ENCODE measurements at regions not wholly inside any gene's neighbourhood (a gene's known extent, or its start where the extent isn't known, plus 50 kb on each side); places are given as distances from the start of the nearest gene placed in this dataset.

- no peak overlapping the region for H2AFZ ChIP-seq (ENCODE audit: low read length)
- H3K9me3 ChIP-seq (ENCODE audit: low read length): no peaks in the 10 kb centered on the region
- intact Hi-C loops (cut with micrococcal nuclease; ENCODE audit: unreplicated experiment): no loop called here
- no peak overlapping the region for H3K4me3 ChIP-seq (ENCODE audit: low read depth, low read length, poor library complexity, severe bottlenecking)
- H3K4me2 ChIP-seq (ENCODE audit: low read length): no peak overlapping the region
- BruUV-seq (replicated peaks): no TSS peak
- POLR2A ChIA-PET: no interaction called here
- H4K20me1 ChIP-seq (ENCODE audit: insufficient read depth, low read length): no peaks in the 10 kb centered on the region
- H3K79me2 ChIP-seq (ENCODE audit: insufficient read depth, low read depth, low read length): no peaks in the 10 kb centered on the region
- TF ChIP-seq CTCF (conservative IDR thresholded peaks at IDR 0.05; ENCODE audit: low read length) (no peak), EZH2phosphoT487 (IDR thresholded peaks at IDR 0.05; ENCODE audit: borderline replicate concordance, low read depth, low read length) (no peak)
- H3K9me2 ChIP-seq (ENCODE audit: insufficient read depth, low read length): no peaks in the 10 kb centered on the region
- no peaks in the 10 kb centered on the region for H3K4me1 ChIP-seq (ENCODE audit: insufficient read depth, low read length, poor library complexity, severe bottlenecking)
- DNase-seq (ENCODE audit: low spot score): no peak
- CTCF ChIA-PET (ENCODE audit: unreplicated experiment): no interaction called here
- H3K36me3 ChIP-seq (ENCODE audit: insufficient read depth, low read length): no peaks in the 10 kb centered on the region
- H3K27ac ChIP-seq (ENCODE audit: low read depth, low read length, poor library complexity, severe bottlenecking): no peak overlapping the region
Observed at GRCh38 chr7:153383781-153384180, 624.2 kb downstream of the ACTR3B start.

- H4K20me1 ChIP-seq (ENCODE audit: insufficient read depth, low read length): no peaks in the 10 kb centered on the region
- H2AFZ ChIP-seq (ENCODE audit: low read length): no peak overlapping the region
- BruUV-seq (replicated peaks): no TSS peak
- ChIA-PET CTCF (ENCODE audit: unreplicated experiment) (no interaction called here), POLR2A (interaction anchor here (1.2 kb wide), 1 partner anchor 13 kb away, joined by 3 read pairs; no protein-coding TSS in a partner anchor)
- H3K9me2 ChIP-seq (ENCODE audit: insufficient read depth, low read length): no peaks in the 10 kb centered on the region
- no peaks in the 10 kb centered on the region for H3K9me3 ChIP-seq (ENCODE audit: low read length)
- DNase-seq (ENCODE audit: low spot score): no peak
- H3K4me3 ChIP-seq (ENCODE audit: low read depth, low read length, poor library complexity, severe bottlenecking): no peak overlapping the region
- no peak overlapping the region for H3K27ac ChIP-seq (ENCODE audit: low read depth, low read length, poor library complexity, severe bottlenecking)
- TF ChIP-seq CTCF (conservative IDR thresholded peaks at IDR 0.05; ENCODE audit: low read length) (no peak), EZH2phosphoT487 (IDR thresholded peaks at IDR 0.05; ENCODE audit: borderline replicate concordance, low read depth, low read length) (no peak)
- intact Hi-C loops (cut with micrococcal nuclease; ENCODE audit: unreplicated experiment): no loop called here
- no peaks in the 10 kb centered on the region for H3K4me1 ChIP-seq (ENCODE audit: insufficient read depth, low read length, poor library complexity, severe bottlenecking)
- no peaks in the 10 kb centered on the region for H3K79me2 ChIP-seq (ENCODE audit: insufficient read depth, low read depth, low read length)
- H3K4me2 ChIP-seq (ENCODE audit: low read length): no peak overlapping the region
- H3K36me3 ChIP-seq (ENCODE audit: insufficient read depth, low read length): no peaks in the 10 kb centered on the region
Observed at GRCh38 chr7:153385502-153385901, 626.0 kb downstream of the ACTR3B start.

- BruUV-seq (replicated peaks): no TSS peak
- Histone ChIP-seq H3K9me2 (ENCODE audit: insufficient read depth, low read length) (no peaks in the 10 kb centered on the region), H3K27ac (ENCODE audit: low read depth, low read length, poor library complexity, severe bottlenecking) (no peak overlapping the region), H3K4me3 (ENCODE audit: low read depth, low read length, poor library complexity, severe bottlenecking) (no peak overlapping the region), H3K36me3 (ENCODE audit: insufficient read depth, low read length) (no peaks in the 10 kb centered on the region), H3K4me1 (ENCODE audit: insufficient read depth, low read length, poor library complexity, severe bottlenecking) (no peaks in the 10 kb centered on the region), H3K79me2 (ENCODE audit: insufficient read depth, low read depth, low read length) (no peaks in the 10 kb centered on the region), H3K9me3 (ENCODE audit: low read length) (no peaks in the 10 kb centered on the region), H3K4me2 (ENCODE audit: low read length) (no peak overlapping the region), H4K20me1 (ENCODE audit: insufficient read depth, low read length) (no peaks in the 10 kb centered on the region), H2AFZ (ENCODE audit: low read length) (no peak overlapping the region)
- DNase-seq (ENCODE audit: low spot score): no peak
- CTCF ChIA-PET (ENCODE audit: unreplicated experiment): no interaction called here
- TF ChIP-seq EZH2phosphoT487 (IDR thresholded peaks at IDR 0.05; ENCODE audit: borderline replicate concordance, low read depth, low read length): no peak
- TF ChIP-seq CTCF (conservative IDR thresholded peaks at IDR 0.05; ENCODE audit: low read length): no peak
- POLR2A ChIA-PET: no interaction called here
- intact Hi-C loops (cut with micrococcal nuclease; ENCODE audit: unreplicated experiment): no loop called here
Observed at GRCh38 chr7:153386556-153386955, 627.0 kb downstream of the ACTR3B start.
